A673 (cell line): ENCODE measurements at regions not wholly inside any gene's neighbourhood (a gene's known extent, or its start where the extent isn't known, plus 50 kb on each side); places are given as distances from the start of the nearest gene placed in this dataset.

Experiments used
- BruUV-seq: library from RNA; stranded (reverse); fragments of 400-500 nt; replicated peaks from 2 replicates; lab custom pipeline; 2021; lab: Mats Ljungman, UMichigan
- CTCF ChIA-PET: fragments of 300-600 bp; sonication (Branson Sonifier 250); formaldehyde crosslinking; loops from one replicate; lab custom pipeline; 2022; ENCODE audit warnings: antibody characterized with exemption; lab: Charles Lee
- POLR2A ChIA-PET: fragments of 300-600 bp; sonication (Branson Sonifier 250); formaldehyde crosslinking; loops from one replicate; lab custom pipeline; 2022; ENCODE audit warnings: antibody characterized with exemption; ENCODE audit not compliant: low non-redundant PET; lab: Charles Lee
- DNase-seq: peaks from one replicate; pipeline ENCODE4 v3.0.0-alpha.2; 2015; ENCODE audit warnings: low spot score
- H3K27ac ChIP-seq: fragments of 200-600 bp; sonication (generic); 2 replicates; pipeline ENCODE4 v1.5.1; 2016; ENCODE audit warnings: mixed run types, low read depth, mild to moderate bottlenecking, mixed read lengths, antibody characterized with exemption, low read length; ENCODE audit not compliant: poor library complexity, severe bottlenecking
- H3K27me3 ChIP-seq: fragments of 200-600 bp; sonication (generic); replicated peaks from 2 replicates; pipeline ENCODE4 v1.6.1; 2017; ENCODE audit warnings: mixed run types, low read depth, mild to moderate bottlenecking, mixed read lengths, antibody characterized with exemption, low read length; ENCODE audit not compliant: insufficient read depth, poor library complexity
- H3K36me3 ChIP-seq: fragments of 200-600 bp; sonication (generic); 2 replicates; pipeline ENCODE4 v1.6.1; 2016; ENCODE audit warnings: mixed run types, mild to moderate bottlenecking, mixed read lengths, antibody characterized with exemption, low read length; ENCODE audit not compliant: insufficient read depth, poor library complexity, severe bottlenecking
- H3K4me1 ChIP-seq: fragments of 200-600 bp; sonication (generic); 2 replicates; pipeline ENCODE4 v1.6.1; 2017; ENCODE audit warnings: mixed run types, mild to moderate bottlenecking, mixed read lengths, antibody characterized with exemption, low read length; ENCODE audit not compliant: insufficient read depth, poor library complexity, severe bottlenecking
- H3K4me3 ChIP-seq: fragments of 200-600 bp; sonication (generic); 2 replicates; pipeline ENCODE4 v1.5.1; 2016; ENCODE audit warnings: low read depth, mixed run types, mild to moderate bottlenecking, mixed read lengths, low read length; ENCODE audit not compliant: poor library complexity, severe bottlenecking
- H3K9me3 ChIP-seq: fragments of 200-600 bp; sonication (generic); 2 replicates; pipeline ENCODE4 v1.6.1; 2016; ENCODE audit warnings: mixed run types, low read depth, mild to moderate bottlenecking, mixed read lengths, antibody characterized with exemption, low read length; ENCODE audit not compliant: poor library complexity, severe bottlenecking
- EZH2 ChIP-seq: fragments of 200-600 bp; sonication (generic); IDR thresholded peaks from 2 replicates; pipeline ENCODE4 v1.6.1; 2017; ENCODE audit warnings: borderline replicate concordance, low read depth, mild to moderate bottlenecking, mixed read lengths, antibody characterized with exemption, low read length; ENCODE audit not compliant: poor library complexity, severe bottlenecking
- intact Hi-C: fragments of 100-400 bp; cut with micrococcal nuclease; formaldehyde crosslinking; loops from one replicate; pipeline ENCODE4 v1.10.0; 2022; ENCODE audit not compliant: unreplicated experiment
- TF ChIP-seq, protein P1 (sequence below): fragments of 300-800, 200-600 bp; sonication (generic); conservative IDR thresholded peaks from 2 replicates; pipeline ENCODE4 v1.5.1; 2017; ENCODE audit warnings: low read depth, mild to moderate bottlenecking, antibody characterized with exemption, low read length, moderate library complexity, mixed read lengths

DNA sequence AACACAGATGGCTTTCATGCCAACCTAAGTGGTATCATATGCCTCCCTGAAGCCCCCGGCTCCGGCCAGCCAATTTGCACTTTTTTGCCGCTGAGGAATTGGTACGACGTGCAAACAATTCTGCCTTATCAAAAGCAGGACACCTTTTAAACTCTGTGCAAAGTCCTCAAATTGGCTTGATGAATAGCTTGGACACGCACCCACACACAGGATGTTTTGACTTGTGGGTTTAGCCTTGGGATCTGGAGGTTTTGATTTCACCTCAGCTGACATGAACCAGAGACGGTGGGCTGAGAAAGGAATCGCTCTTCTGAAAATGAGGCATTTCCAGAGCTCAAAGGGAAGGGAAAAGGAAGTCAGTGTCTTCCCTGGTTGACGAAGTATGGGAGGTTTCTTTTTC lies 110.8 kb upstream of the SHOX start:
- CTCF ChIA-PET: no interaction called here
- POLR2A ChIA-PET: no interaction called here
- H3K9me3 ChIP-seq: peaks cover 6% of the 10 kb centered on the region
- H3K27ac ChIP-seq: no peak overlapping the region
- no peaks in the 10 kb centered on the region for H3K27me3 ChIP-seq
- no peak for DNase-seq
- no peaks in the 10 kb centered on the region for H3K4me1 ChIP-seq
- H3K4me3 ChIP-seq: no peak overlapping the region
- TF ChIP-seq, protein P1, sequence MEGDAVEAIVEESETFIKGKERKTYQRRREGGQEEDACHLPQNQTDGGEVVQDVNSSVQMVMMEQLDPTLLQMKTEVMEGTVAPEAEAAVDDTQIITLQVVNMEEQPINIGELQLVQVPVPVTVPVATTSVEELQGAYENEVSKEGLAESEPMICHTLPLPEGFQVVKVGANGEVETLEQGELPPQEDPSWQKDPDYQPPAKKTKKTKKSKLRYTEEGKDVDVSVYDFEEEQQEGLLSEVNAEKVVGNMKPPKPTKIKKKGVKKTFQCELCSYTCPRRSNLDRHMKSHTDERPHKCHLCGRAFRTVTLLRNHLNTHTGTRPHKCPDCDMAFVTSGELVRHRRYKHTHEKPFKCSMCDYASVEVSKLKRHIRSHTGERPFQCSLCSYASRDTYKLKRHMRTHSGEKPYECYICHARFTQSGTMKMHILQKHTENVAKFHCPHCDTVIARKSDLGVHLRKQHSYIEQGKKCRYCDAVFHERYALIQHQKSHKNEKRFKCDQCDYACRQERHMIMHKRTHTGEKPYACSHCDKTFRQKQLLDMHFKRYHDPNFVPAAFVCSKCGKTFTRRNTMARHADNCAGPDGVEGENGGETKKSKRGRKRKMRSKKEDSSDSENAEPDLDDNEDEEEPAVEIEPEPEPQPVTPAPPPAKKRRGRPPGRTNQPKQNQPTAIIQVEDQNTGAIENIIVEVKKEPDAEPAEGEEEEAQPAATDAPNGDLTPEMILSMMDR: no peak
- TF ChIP-seq EZH2: no peak
- no TSS peak for BruUV-seq
- intact Hi-C loops: no loop called here
- no peaks in the 10 kb centered on the region for H3K36me3 ChIP-seq

DNA sequence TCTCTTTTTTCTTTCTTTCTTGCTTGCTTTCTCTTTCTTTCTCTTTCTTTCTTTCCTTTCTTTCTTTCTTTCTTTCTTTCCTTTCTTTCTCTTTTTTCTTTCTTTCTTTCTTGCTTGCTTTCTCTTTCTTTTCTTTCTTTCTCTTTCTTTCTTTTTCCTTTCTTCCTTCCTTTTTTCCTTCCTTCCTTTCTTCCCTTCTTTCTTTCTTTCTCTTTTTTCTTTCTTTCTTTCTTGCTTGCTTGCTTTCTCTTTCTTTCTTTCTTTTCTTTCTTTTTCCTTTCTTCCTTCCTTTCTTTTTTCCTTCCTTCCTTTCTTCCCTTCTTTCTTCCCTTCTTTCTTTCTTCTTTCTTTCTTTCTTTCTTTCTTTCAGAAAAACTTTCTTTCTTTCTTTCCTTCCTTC lies 108.1 kb upstream of the SHOX start:
- no peak overlapping the region for H3K4me3 ChIP-seq
- ChIA-PET CTCF (no interaction called here), POLR2A (no interaction called here)
- no peaks in the 10 kb centered on the region for H3K4me1 ChIP-seq
- H3K36me3 ChIP-seq: no peaks in the 10 kb centered on the region
- H3K27me3 ChIP-seq: no peaks in the 10 kb centered on the region
- intact Hi-C loops: no loop called here
- peaks cover 11% of the 10 kb centered on the region for H3K9me3 ChIP-seq
- no peak for TF ChIP-seq EZH2
- TF ChIP-seq, protein P1: no peak
- no TSS peak for BruUV-seq
- H3K27ac ChIP-seq: no peak overlapping the region
- DNase-seq: no peak

DNA sequence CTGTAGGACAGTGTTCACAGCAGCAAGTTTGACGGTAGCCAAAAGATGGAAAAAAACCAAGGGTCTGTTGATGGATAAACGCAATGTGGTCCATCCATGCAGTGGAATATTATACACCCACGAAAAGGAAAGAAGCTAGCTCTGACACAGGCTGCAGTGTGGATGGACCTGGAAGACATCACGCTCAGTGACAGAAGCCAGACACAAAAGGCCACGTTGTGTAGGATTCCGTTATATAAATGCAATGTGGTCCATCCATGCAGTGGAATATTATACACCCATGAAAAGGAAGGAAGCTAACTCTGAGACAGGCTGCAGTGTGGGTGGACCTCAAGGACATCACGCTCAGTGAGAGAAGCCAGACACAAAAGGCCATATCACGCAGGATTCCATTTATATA lies 105.5 kb upstream of the SHOX start:
- TF ChIP-seq, protein P1: no peak
- TF ChIP-seq EZH2: no peak
- H3K36me3 ChIP-seq: no peaks in the 10 kb centered on the region
- BruUV-seq: no TSS peak
- DNase-seq: no peak
- ChIA-PET CTCF (no interaction called here), POLR2A (no interaction called here)
- no peaks in the 10 kb centered on the region for H3K27me3 ChIP-seq
- H3K4me1 ChIP-seq: no peaks in the 10 kb centered on the region
- no peak overlapping the region for H3K27ac ChIP-seq
- no peak overlapping the region for H3K4me3 ChIP-seq
- H3K9me3 ChIP-seq: peaks cover 16% of the 10 kb centered on the region
- intact Hi-C loops: no loop called here
